Right lobe of liver (tissue), 6 donors: ENCODE measurements at regions not wholly inside any gene's neighbourhood (a gene's known extent, or its start where the extent isn't known, plus 50 kb on each side); places are given as distances from the start of the nearest gene placed in this dataset.

Experiments used
- ATAC-seq, 4 donors: fragments of 200-7000 bp; cut with Tn5 transposase; one replicate each; pipeline ENCODE4 v1.9.1; 2020; ENCODE audit warnings: mild to moderate bottlenecking in 4 of 4, moderate library complexity in 4 of 4
- DNase-seq, 3 donors: peaks; one replicate each; pipeline ENCODE4 v3.0.0-alpha.2; 2020
- H3K27ac ChIP-seq, 3 donors: fragments of 200-600 bp; one replicate each; pipeline ENCODE4 v1.8.0; 2022
- H3K27me3 ChIP-seq, 2 donors: fragments of 200-600 bp; one replicate each; pipeline ENCODE4 v1.8.0; 2022
- H3K36me3 ChIP-seq, 4 donors: fragments of 200-600 bp; sonication (generic) in 1 of 4; one replicate each; pipeline versions ENCODE4 v1.5.1 to v1.8.0; 2017 to 2022; ENCODE audit warnings: control low read depth in 1 of 4
- H3K4me1 ChIP-seq, 4 donors: fragments of 200-600 bp; sonication (generic) in 1 of 4; one replicate each; pipeline versions ENCODE4 v1.5.1 to v1.8.0; 2017 to 2022; ENCODE audit warnings: control low read depth in 1 of 4
- H3K4me3 ChIP-seq, 3 donors: fragments of 200-600 bp; one replicate each; pipeline ENCODE4 v1.8.0; 2022
- H3K9me3 ChIP-seq, 4 donors: fragments of 200-600 bp; sonication (generic) in 1 of 4; one replicate each; pipeline versions ENCODE4 v1.5.1 to v1.8.0; 2017 to 2022; ENCODE audit warnings: control low read depth in 1 of 4
- POLR2A ChIP-seq: fragments of 450-650 bp; IDR thresholded peaks from one replicate; pipeline ENCODE4 v1.6.1; 2017; ENCODE audit warnings: antibody characterized with exemption, mild to moderate bottlenecking
- WGBS: methylation state at CpG from one replicate; pipeline ENCODE4 v1.1.6; 2018; ENCODE audit warnings: low coverage, low lambda C conversion rate; ENCODE audit not compliant: insufficient coverage; ENCODE audit errors: missing lambda C conversion rate; 5-methylcytosine and 5-hydroxymethylcytosine counted together
- intact Hi-C, 2 donors: fragments of 100-400 bp; cut with DNase I; formaldehyde crosslinking; loops; one replicate each; pipeline versions ENCODE4 v1.11.2 to v1.14.1; 2022
- TF ChIP-seq, protein P1 (sequence below), 4 donors: fragments of 200-600 bp in 3 of 4; fragments of 450-650 bp in 1 of 4; IDR thresholded peaks; one replicate each; pipeline versions ENCODE4 v1.5.1 to v1.8.0; 2016 to 2022; ENCODE audit warnings: antibody characterized with exemption in 4 of 4, mild to moderate bottlenecking in 2 of 4
- donor health status: DM: no; HTN: yes; CAD: no.
- donor health status: DM: no; HTN: no; CAD: no.
- donor health status: DM: no; HTN: no; CAD: no.
- donor health status: DM: no; HTN: yes; CAD: no.
- donor health status: DM: no; HTN: yes; CAD: no.

DNA sequence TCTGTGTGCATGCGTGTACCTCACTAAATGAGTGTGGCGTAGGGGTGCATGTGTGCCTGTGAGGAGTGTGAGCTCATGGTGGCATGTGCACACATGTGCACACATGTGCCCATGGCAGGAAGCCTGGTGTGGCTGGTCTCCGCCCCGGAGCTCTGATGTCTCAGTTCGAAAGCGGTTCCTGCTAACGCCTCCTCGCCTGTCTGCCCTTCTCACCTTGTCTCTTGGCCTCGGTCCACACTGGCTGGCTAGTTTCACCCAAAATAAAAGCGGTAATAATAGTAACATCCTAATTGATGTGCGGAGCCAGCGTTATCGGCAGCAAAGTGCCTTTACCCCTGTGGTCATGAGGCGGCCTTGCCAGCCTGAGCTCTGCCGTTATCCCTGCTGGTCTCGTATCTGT, 1190.4 kb downstream of the BRD1 start:
- intact Hi-C loops: no loop called here
- no peak overlapping the region for H3K4me3 ChIP-seq
- no peak overlapping the region for H3K27ac ChIP-seq
- no peaks in the 10 kb centered on the region for H3K36me3 ChIP-seq
- no peaks in the 10 kb centered on the region for H3K9me3 ChIP-seq
- H3K4me1 ChIP-seq: peaks cover 0 to 12% (median 0%) of the 10 kb centered on the region in 4 donors
- ATAC-seq (no peak), DNase-seq (no peak)
- TF ChIP-seq POLR2A: no peak
- TF ChIP-seq, protein P1, sequence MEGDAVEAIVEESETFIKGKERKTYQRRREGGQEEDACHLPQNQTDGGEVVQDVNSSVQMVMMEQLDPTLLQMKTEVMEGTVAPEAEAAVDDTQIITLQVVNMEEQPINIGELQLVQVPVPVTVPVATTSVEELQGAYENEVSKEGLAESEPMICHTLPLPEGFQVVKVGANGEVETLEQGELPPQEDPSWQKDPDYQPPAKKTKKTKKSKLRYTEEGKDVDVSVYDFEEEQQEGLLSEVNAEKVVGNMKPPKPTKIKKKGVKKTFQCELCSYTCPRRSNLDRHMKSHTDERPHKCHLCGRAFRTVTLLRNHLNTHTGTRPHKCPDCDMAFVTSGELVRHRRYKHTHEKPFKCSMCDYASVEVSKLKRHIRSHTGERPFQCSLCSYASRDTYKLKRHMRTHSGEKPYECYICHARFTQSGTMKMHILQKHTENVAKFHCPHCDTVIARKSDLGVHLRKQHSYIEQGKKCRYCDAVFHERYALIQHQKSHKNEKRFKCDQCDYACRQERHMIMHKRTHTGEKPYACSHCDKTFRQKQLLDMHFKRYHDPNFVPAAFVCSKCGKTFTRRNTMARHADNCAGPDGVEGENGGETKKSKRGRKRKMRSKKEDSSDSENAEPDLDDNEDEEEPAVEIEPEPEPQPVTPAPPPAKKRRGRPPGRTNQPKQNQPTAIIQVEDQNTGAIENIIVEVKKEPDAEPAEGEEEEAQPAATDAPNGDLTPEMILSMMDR (IDR thresholded peaks at IDR 0.05): no peak
- no peaks in the 10 kb centered on the region for H3K27me3 ChIP-seq
- 89% methylated on average over 8 of the region's 16 CpGs for WGBS

DNA sequence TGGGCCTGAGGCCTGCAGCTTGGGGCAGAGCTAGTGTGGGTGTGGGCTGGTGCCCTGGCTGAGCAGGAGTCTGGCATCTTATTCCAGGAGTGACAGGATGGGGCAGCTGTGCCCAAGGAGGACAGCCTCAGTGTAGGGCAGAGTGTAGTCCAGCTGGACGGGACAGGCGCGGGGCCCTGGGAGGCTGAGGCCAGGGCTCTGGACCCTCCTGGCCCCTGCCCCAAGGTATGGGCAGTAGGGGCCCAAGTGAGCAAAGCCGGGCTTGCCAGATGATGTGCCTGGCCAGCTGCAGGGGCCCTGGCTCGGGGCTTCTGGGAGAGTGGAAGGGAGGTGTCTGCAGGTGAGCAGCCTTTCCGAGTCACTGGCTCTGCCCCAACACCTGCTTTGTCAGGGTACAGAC, 1190.9 kb downstream of the BRD1 start:
- intact Hi-C loops: no loop called here
- no peak for DNase-seq
- 60% methylated on average over 1 of the region's 6 CpGs for WGBS
- no peaks in the 10 kb centered on the region for H3K9me3 ChIP-seq
- H3K27ac ChIP-seq: peak overlapping the region in 1 of 3 donors; percentile 55
- no peaks in the 10 kb centered on the region for H3K36me3 ChIP-seq
- peaks cover 0 to 12% (median 0%) of the 10 kb centered on the region in 4 donors for H3K4me1 ChIP-seq
- ATAC-seq: no peak
- no peaks in the 10 kb centered on the region for H3K27me3 ChIP-seq
- TF ChIP-seq, protein P1 (IDR thresholded peaks at IDR 0.05): no peak
- TF ChIP-seq POLR2A: no peak
- no peak overlapping the region for H3K4me3 ChIP-seq

DNA sequence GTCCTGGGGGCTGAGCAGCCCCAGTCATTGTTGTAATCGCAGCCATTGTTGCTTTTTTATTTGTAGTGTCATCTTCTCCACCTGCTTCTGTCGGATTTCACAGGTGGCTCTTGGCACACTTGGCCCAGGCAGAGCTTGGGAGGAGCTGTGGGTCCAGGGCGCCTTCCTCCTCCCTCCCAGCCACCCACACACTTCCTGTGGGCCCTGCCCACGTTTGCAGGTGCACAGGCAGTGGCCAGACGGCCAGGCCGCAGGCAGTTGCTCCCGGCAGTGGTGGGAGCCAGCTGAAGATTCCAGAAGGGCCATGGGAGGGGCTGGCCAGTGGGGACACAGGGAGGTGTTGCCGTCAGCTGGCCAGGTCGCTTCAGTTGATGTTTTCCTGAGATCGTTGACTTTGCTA, 1191.9 kb downstream of the BRD1 start:
- intact Hi-C loops: no loop called here
- TF ChIP-seq POLR2A: no peak
- TF ChIP-seq, protein P1 (IDR thresholded peaks at IDR 0.05): no peak
- ATAC-seq (peak; percentile 25 to 88 (median 72)), DNase-seq (peak; percentile 68 to 90 (median 69))
- Histone ChIP-seq H3K4me3 (no peak overlapping the region), H3K27ac (peak overlapping the region in 1 of 3 donors; percentile 55), H3K4me1 (peaks cover 0 to 12% (median 0%) of the 10 kb centered on the region in 4 donors), H3K27me3 (no peaks in the 10 kb centered on the region), H3K36me3 (no peaks in the 10 kb centered on the region), H3K9me3 (no peaks in the 10 kb centered on the region)
- WGBS: 4% methylated on average over 8 of the region's 10 CpGs

DNA sequence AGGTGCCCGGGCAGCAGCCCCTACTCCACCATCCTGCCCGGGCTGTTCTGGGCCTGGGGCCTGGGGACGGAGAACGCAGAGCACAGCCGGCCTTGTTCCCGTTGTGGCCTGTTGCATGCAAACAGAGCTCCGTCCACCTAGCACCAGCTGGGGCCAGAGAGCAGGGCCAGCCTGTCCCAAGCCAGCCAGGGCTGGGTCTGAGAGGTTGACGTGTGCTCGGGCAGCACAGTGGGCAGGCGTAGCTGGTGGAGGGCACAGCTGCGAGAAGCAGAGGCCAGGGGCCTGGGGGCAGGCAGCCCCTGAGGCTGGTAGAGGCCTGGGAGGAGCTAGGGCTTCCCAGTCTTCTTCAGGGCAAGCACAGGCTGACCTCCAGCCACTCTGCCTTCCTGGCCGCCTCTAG, 1192.6 kb downstream of the BRD1 start:
- peaks cover 0 to 12% (median 0%) of the 10 kb centered on the region in 4 donors for H3K4me1 ChIP-seq
- DNase-seq: no peak
- peak in 1 of 4 donors; percentile 12 for ATAC-seq
- intact Hi-C loops: no loop called here
- WGBS: 85% methylated on average over 7 of the region's 12 CpGs
- H3K9me3 ChIP-seq: no peaks in the 10 kb centered on the region
- TF ChIP-seq, protein P1 (IDR thresholded peaks at IDR 0.05): no peak
- TF ChIP-seq POLR2A: no peak
- H3K4me3 ChIP-seq: no peak overlapping the region
- H3K36me3 ChIP-seq: no peaks in the 10 kb centered on the region
- no peaks in the 10 kb centered on the region for H3K27me3 ChIP-seq
- H3K27ac ChIP-seq: peak overlapping the region in 1 of 3 donors; percentile 55
